Aorta (tissue), 5 donors: ENCODE measurements at regions not wholly inside any gene's neighbourhood (a gene's known extent, or its start where the extent isn't known, plus 50 kb on each side); places are given as distances from the start of the nearest gene placed in this dataset.
"Not testable (repeated sequence)": the region's sequence is repeated elsewhere in the genome, so short reads cannot be mapped to it uniquely, and the experiment has no call there.

Experiments used
- ATAC-seq: fragments of 200-7000 bp; cut with Tn5 transposase; one replicate; pipeline ENCODE4 v1.9.1; 2022; ENCODE audit warnings: moderate library complexity; ENCODE audit not compliant: low FRiP score
- DNase-seq, 2 donors: peaks; one replicate each; pipeline ENCODE4 v3.0.0-alpha.2; 2020
- H3K27ac ChIP-seq, 2 donors: one replicate each; pipeline ENCODE4 v1.5.1; 2013; ENCODE audit warnings: low read length in 2 of 2, mild to moderate bottlenecking in 2 of 2, moderate library complexity in 2 of 2, control low read depth in 1 of 2, inconsistent platforms in 1 of 2, low read depth in 1 of 2
- H3K27me3 ChIP-seq, 2 donors: one replicate each; pipeline ENCODE4 v1.6.1; 2013; ENCODE audit warnings: control low read depth in 1 of 2, low read length in 1 of 2, mild to moderate bottlenecking in 1 of 2, moderate library complexity in 1 of 2; ENCODE audit not compliant: insufficient read depth in 2 of 2, control insufficient read depth in 1 of 2
- H3K36me3 ChIP-seq, 2 donors: one replicate each; pipeline ENCODE4 v1.6.1; 2013; ENCODE audit warnings: control low read depth in 1 of 2, low read length in 1 of 2, mild to moderate bottlenecking in 1 of 2; ENCODE audit not compliant: insufficient read depth in 2 of 2, control insufficient read depth in 1 of 2
- H3K4me1 ChIP-seq, 2 donors: one replicate each; pipeline ENCODE4 v1.6.1; 2013; ENCODE audit warnings: low read length in 2 of 2, control low read depth in 1 of 2, mild to moderate bottlenecking in 1 of 2, moderate library complexity in 1 of 2; ENCODE audit not compliant: insufficient read depth in 2 of 2, control insufficient read depth in 1 of 2
- H3K4me3 ChIP-seq, 2 donors: one replicate each; pipeline ENCODE4 v1.5.1; 2013; ENCODE audit warnings: low read length in 2 of 2, control low read depth in 1 of 2, mild to moderate bottlenecking in 1 of 2
- H3K9me3 ChIP-seq: one replicate; pipeline ENCODE4 v1.6.1; 2013; ENCODE audit warnings: mild to moderate bottlenecking, low read length; ENCODE audit not compliant: control insufficient read depth
- WGBS, 2 donors: extraction: QIAGEN DNeasy Blood & Tissue Kit; methylation state at CpG; one replicate each; pipeline ENCODE4 v1.1.7; 2013; 5-methylcytosine and 5-hydroxymethylcytosine counted together
- intact Hi-C, 2 donors: fragments of 100-400 bp; cut with DNase I; formaldehyde crosslinking; loops; one replicate each; pipeline versions ENCODE4 v1.14.2 to v1.15.0; 2022
- donor health status: healthy with polysubstance abuse.
- donor health status: Bipolar disorder and iron deficiency.
- donor health status: DM: no; HTN: no; CAD: no.
- donor health status: DM: no; HTN: no; CAD: no.
- donor health status: DM: yes; HTN: yes; CAD: no.

DNA sequence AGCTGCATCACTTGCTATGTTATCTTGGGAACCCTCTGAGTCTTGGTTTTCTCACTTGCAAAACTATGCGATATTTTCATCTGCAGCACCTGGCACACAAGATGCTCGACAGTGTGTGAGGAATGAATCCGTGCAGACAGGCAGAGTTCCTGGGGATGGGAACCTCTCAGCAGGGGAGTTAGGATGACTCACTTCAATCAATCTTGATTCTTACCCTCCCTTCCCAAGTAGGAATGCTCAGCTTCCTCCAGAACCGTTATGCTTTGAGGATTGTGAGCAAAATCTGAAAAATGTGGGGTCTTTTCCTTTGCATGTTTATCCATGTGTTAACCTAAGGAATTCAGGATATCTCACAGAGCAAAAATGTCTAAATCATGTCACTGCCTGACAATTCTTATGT is 68.9 kb upstream of the HNF1B start:
- 20 to 28% methylated on average over 4 of the region's 4 CpGs for WGBS, 2 donors
- Histone ChIP-seq H3K27me3 (no peaks in the 10 kb centered on the region), H3K36me3 (no peaks in the 10 kb centered on the region), H3K9me3 (no peaks in the 10 kb centered on the region), H3K4me1 (no peaks in the 10 kb centered on the region), H3K4me3 (no peak overlapping the region), H3K27ac (no peak overlapping the region)
- intact Hi-C loops: no loop called here
- ATAC-seq: no peak
- DNase-seq: no peak

DNA sequence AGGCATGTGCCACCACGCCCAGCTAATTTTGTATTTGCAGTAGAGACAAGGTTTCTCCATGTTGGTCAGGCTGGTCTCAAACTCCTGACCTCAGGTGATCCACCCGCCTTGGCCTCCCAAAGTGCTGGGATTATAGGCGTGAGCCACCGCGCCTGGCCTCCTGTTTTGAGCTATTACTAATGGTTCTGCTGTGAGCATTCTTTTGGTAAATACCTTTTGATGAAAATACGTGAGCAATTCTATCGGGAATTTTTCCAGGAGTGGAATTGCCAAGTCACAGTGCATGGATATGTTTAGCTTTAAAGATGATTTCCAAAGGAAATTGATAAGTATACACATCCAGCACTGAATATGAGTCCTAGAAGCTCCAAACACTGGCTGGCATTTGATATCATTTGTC is 64.0 kb upstream of the HNF1B start:
- H3K36me3 ChIP-seq, DNase-seq, H3K4me1 ChIP-seq, H3K9me3 ChIP-seq, H3K27me3 ChIP-seq, H3K27ac ChIP-seq, ATAC-seq, H3K4me3 ChIP-seq, intact Hi-C loops: not testable (repeated sequence)
- WGBS, 2 donors: 78% methylated on average over 7 of the region's 7 CpGs

DNA sequence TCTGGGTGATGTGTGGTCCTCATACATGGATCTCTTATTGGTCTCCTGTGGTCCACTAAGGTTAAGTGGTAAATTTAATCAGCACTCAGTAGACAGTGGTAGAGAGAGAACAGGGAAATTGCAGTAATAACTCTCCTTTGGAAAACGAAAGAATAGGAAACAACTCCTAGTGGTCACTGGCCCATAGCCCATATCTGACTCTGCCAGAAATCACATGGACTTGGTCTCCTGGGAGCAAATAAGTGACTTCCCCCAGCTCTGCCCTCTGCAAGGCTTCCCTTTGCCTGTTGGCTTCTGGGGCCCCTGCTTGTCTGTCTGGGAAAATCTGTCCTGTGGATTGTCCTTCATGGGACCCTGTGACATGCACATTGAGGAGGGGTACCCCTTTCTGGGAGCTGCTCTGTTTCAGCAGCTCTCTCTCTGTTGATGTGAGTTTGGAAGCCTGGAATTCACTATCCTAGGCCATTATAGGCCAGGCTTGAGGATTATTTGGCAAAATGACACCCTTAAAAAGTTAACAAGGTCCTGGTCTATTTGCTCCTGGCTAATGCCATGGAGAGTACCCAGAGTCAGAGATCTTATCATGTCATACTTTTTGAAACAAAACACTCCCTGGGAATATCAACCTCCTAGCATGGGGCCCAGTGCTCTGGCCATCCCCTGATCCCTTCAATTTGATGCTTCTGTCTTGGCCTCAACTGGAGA is 58.0 kb upstream of the HNF1B start:
- no peak overlapping the region for H3K4me3 ChIP-seq
- ATAC-seq (peak; percentile 33), DNase-seq (peak in 1 of 2 donors; percentile 68)
- H3K27ac ChIP-seq: no peak overlapping the region
- 0 to 1% methylated on average over 1 of the region's 1 CpG for WGBS, 2 donors
- peaks cover 1% of the 10 kb centered on the region for H3K9me3 ChIP-seq
- no peaks in the 10 kb centered on the region for H3K27me3 ChIP-seq
- intact Hi-C loops: no loop called here
- no peaks in the 10 kb centered on the region for H3K36me3 ChIP-seq
- no peaks in the 10 kb centered on the region for H3K4me1 ChIP-seq

DNA sequence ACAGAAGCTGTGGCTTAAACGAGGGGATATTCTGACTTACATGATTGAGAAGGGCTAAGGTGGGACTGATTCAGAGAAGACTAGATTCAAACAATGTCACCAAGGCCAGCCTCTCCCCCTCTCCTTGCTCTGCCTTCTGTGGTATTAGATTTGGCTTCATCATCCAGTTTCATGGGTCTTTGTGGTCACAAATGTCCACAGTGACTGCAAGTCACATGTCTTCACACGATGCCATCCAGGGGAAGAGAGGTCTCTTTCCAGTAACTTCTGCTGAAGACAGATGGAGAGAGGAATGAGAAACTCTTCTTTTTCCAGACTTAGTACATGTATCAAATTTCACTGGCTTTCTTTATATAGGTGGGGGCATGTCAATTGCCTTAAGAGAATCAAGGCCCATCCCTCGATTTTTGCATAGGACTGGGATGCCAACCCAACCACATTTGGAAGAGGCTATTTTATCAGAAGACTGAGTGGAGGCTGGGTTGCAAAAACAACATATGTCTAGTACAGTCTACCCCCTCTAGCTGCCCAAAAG is 57.3 kb upstream of the HNF1B start:
- no peaks in the 10 kb centered on the region for H3K36me3 ChIP-seq
- 77 to 82% methylated on average over 3 of the region's 3 CpGs for WGBS, 2 donors
- intact Hi-C loops: no loop called here
- H3K27me3 ChIP-seq: no peaks in the 10 kb centered on the region
- DNase-seq: peak in 1 of 2 donors; percentile 47
- no peaks in the 10 kb centered on the region for H3K4me1 ChIP-seq
- H3K9me3 ChIP-seq: peaks cover 1% of the 10 kb centered on the region
- no peak for ATAC-seq
- H3K4me3 ChIP-seq: no peak overlapping the region
- no peak overlapping the region for H3K27ac ChIP-seq

DNA sequence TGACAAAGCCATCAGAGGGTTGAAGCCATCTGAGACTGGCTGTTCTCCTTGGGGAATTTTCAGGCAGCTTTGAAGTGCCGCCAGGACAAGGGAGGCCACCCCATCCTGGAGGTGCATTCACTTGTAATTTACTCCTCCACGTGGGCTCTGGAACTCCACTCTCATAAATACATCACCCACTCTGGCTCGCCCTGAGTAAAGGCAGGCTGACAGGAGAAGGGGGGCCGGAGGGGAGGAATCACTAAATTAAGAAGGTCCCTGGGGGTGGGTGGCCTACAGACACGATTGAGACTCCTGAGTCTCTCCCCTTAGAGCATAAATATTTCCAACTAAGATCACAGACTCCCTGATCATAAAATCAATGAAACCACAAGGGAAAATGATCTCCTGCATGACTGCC is 56.3 kb upstream of the HNF1B start:
- intact Hi-C loops: no loop called here
- DNase-seq (no peak), ATAC-seq (no peak)
- H3K36me3 ChIP-seq: no peaks in the 10 kb centered on the region
- H3K27me3 ChIP-seq: no peaks in the 10 kb centered on the region
- no peak overlapping the region for H3K4me3 ChIP-seq
- H3K27ac ChIP-seq: no peak overlapping the region
- H3K4me1 ChIP-seq: no peaks in the 10 kb centered on the region
- 40 to 46% methylated on average over 5 of the region's 5 CpGs for WGBS, 2 donors
- peaks cover 1% of the 10 kb centered on the region for H3K9me3 ChIP-seq

DNA sequence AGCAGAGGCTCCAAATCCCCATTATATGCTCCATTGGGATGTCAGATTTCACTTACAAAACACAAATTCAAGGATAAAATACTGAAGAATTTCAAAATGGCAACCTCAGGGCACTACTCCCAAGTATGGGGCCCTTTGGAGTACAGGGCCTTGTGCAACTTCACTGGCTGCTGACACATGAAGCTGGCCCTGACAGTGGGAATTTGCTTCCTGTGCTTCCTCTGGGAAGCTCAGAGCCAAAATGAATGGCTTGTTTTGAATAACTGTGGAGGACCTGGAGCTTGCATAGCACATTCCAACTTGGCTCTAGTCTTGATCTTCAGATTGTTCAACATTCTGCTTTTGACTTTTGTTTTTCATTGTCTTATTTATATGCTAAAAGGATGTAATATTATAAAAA is 52.3 kb upstream of the HNF1B start:
- Histone ChIP-seq H3K27ac (no peak overlapping the region), H3K36me3 (no peaks in the 10 kb centered on the region), H3K4me3 (no peak overlapping the region), H3K27me3 (no peaks in the 10 kb centered on the region), H3K4me1 (no peaks in the 10 kb centered on the region), H3K9me3 (no peaks in the 10 kb centered on the region)
- no peak for DNase-seq
- no peak for ATAC-seq
- intact Hi-C loops: no loop called here

DNA sequence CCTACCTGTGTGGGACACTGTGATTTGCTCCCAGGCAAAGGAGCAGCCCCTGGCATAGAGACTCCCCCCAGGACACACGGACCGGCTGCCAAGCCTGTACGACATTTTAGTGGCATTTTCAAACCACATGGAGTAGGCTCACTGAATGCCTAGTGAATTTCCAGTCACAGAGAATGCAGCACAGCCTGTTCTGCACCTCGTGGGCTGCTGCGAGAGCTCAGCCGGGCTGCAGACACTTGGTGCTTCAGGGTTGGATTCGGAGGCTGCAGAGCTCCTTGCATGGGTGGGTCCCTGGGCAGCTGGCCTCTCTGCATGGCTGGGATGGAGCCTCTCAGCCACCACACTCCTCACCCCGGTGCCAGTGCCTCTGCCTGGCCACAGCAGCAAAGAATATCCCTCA is 51.2 kb upstream of the HNF1B start:
- Histone ChIP-seq H3K4me1 (no peaks in the 10 kb centered on the region), H3K4me3 (no peak overlapping the region), H3K27me3 (no peaks in the 10 kb centered on the region), H3K9me3 (no peaks in the 10 kb centered on the region), H3K36me3 (no peaks in the 10 kb centered on the region), H3K27ac (no peak overlapping the region)
- intact Hi-C loops: no loop called here
- peak; percentile 22 for ATAC-seq
- no peak for DNase-seq
- 69% methylated on average over 8 of the region's 8 CpGs for WGBS, 2 donors
